Esophagus muscularis mucosa (tissue), 4 donors: ENCODE measurements at regions not wholly inside any gene's neighbourhood (a gene's known extent, or its start where the extent isn't known, plus 50 kb on each side); places are given as distances from the start of the nearest gene placed in this dataset.

ENCODE experiments used
- CTCF ChIP-seq, 3 experiments: fragments of 200-600 bp in 2 of 3; fragments of 450-650 bp in 1 of 3; sonication (generic) in 2 of 3; IDR thresholded peaks; one replicate each; pipeline ENCODE4 v1.5.1; 2017 to 2019; ENCODE audit warnings: antibody characterized with exemption in 3 of 3, mild to moderate bottlenecking in 2 of 3, moderate library complexity in 1 of 3
- EP300 ChIP-seq: sonication (generic); formaldehyde crosslinking; IDR thresholded peaks from one replicate; pipeline ENCODE4 v1.6.1; 2017; ENCODE audit warnings: antibody characterized with exemption
- POLR2A ChIP-seq: fragments of 450-650 bp; IDR thresholded peaks from one replicate; pipeline ENCODE4 v1.6.1; 2017; ENCODE audit warnings: antibody characterized with exemption, moderate library complexity, mild to moderate bottlenecking, low read depth

DNA sequence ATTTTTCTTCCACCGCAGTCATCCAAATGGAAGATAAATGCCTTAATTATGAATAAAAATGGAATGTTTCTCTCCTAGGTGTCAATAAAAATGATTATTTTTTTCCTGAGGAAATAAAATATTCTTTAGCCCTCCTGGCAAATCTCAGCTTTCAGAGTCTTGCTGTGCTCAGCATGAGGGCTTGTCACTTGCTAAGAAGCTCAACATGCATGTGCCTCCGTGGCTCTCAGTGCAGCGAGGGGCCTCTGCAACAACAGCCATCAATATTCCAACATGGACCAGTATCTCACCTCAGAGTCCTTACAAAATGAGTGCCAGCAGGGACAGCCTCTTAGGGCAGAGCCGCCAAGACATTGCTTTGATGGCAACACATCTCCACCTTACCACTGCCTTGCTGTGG, 159.5 kb upstream of the TMPO start:
- TF ChIP-seq CTCF (IDR thresholded peaks at IDR 0.05) (no peak), EP300 (no peak), POLR2A (no peak)
